SK-N-MC (cell line): ENCODE measurements at regions not wholly inside any gene's neighbourhood (a gene's known extent, or its start where the extent isn't known, plus 50 kb on each side); places are given as distances from the start of the nearest gene placed in this dataset.

Experiments used
- DNase-seq: peaks from one replicate; pipeline ENCODE4 v3.0.0-alpha.2; 2011; ENCODE audit warnings: low read depth, low spot score
- H3K27ac ChIP-seq: fragments of 200-600 bp; sonication (generic); 2 replicates; pipeline ENCODE4 v1.5.1; 2016; ENCODE audit warnings: mixed run types
- H3K36me3 ChIP-seq: fragments of 200-600 bp; sonication (generic); 2 replicates; pipeline ENCODE4 v1.6.1; 2017; ENCODE audit warnings: antibody characterized with exemption, low read length, mixed read lengths; ENCODE audit not compliant: insufficient read depth
- H3K4me3 ChIP-seq: fragments of 200-600 bp; sonication (generic); 2 replicates; pipeline ENCODE4 v1.5.1; 2016
- H3K9ac ChIP-seq: fragments of 200-600 bp; sonication (generic); 2 replicates; pipeline ENCODE4 v1.8.0; 2017; ENCODE audit warnings: mixed run types, mixed read lengths; ENCODE audit not compliant: insufficient read length
- H3K9me3 ChIP-seq: fragments of 200-600 bp; sonication (generic); 2 replicates; pipeline ENCODE4 v1.6.1; 2017; ENCODE audit warnings: low read depth, mild to moderate bottlenecking, antibody characterized with exemption, low read length, moderate library complexity, mixed read lengths
- EZH2 ChIP-seq: fragments of 200-600 bp; sonication (generic); IDR thresholded peaks from one replicate; pipeline ENCODE4 v1.6.1; 2017; ENCODE audit warnings: antibody characterized with exemption
- FOXP2 ChIP-seq: optimal IDR thresholded peaks from 2 replicates; pipeline ENCODE3; 2011; ENCODE audit warnings: mild to moderate bottlenecking, moderate library complexity; ENCODE audit not compliant: insufficient read depth; ENCODE audit errors: extremely low read length, control extremely low read depth
- POLR2AphosphoS5 ChIP-seq: IDR thresholded peaks from 2 replicates; pipeline ENCODE4 v1.6.1; 2012; ENCODE audit warnings: mild to moderate bottlenecking, low read depth, low read length, borderline replicate concordance

GRCh38 chr3:115563984-115564383 lies 59.3 kb upstream of the GAP43 start:
- no peak overlapping the region for H3K27ac ChIP-seq
- TF ChIP-seq FOXP2 (no peak), EZH2 (no peak), POLR2AphosphoS5 (no peak)
- no peak for DNase-seq
- H3K4me3 ChIP-seq: no peak overlapping the region
- H3K9me3 ChIP-seq: no peaks in the 10 kb centered on the region
- H3K9ac ChIP-seq: no peak overlapping the region
- no peaks in the 10 kb centered on the region for H3K36me3 ChIP-seq

- no peak for DNase-seq
- no peak overlapping the region for H3K4me3 ChIP-seq
- TF ChIP-seq POLR2AphosphoS5 (no peak), EZH2 (no peak), FOXP2 (no peak)
- no peaks in the 10 kb centered on the region for H3K9me3 ChIP-seq
- H3K27ac ChIP-seq: no peak overlapping the region
- no peak overlapping the region for H3K9ac ChIP-seq
- H3K36me3 ChIP-seq: no peaks in the 10 kb centered on the region
These were observed 51.9 kb upstream of the GAP43 start for GRCh38 chr3:115571413-115571812.
